Kidney epithelial cell (primary cell): ENCODE measurements at regions not wholly inside any gene's neighbourhood (a gene's known extent, or its start where the extent isn't known, plus 50 kb on each side); places are given as distances from the start of the nearest gene placed in this dataset.
A peak's percentile ranks its signal among the peaks of the same experiment; 100 is the strongest.
"Not testable (repeated sequence)": the region's sequence is repeated elsewhere in the genome, so short reads cannot be mapped to it uniquely, and the experiment has no call there.

Experiments used
- DNase-seq: peaks from one replicate; pipeline ENCODE4 v3.0.0-alpha.2; 2010; ENCODE audit warnings: low read depth
- H3K27me3 ChIP-seq: 2 replicates; pipeline ENCODE4 v1.6.0; 2011; ENCODE audit warnings: low read length; ENCODE audit not compliant: control insufficient read depth, insufficient read depth
- H3K36me3 ChIP-seq: 2 replicates; pipeline ENCODE4 v1.5.1; 2011; ENCODE audit warnings: low read length; ENCODE audit not compliant: control insufficient read depth, insufficient read depth
- H3K4me3 ChIP-seq: 2 replicates; pipeline ENCODE4 v1.5.1; 2011; ENCODE audit warnings: low read depth, mild to moderate bottlenecking, control low read depth, low read length
- TF ChIP-seq, protein P1 (sequence below): IDR thresholded peaks from 2 replicates; pipeline ENCODE4 v1.5.1; 2011; ENCODE audit warnings: mild to moderate bottlenecking, moderate library complexity, low read length, control low read depth, inconsistent platforms; ENCODE audit not compliant: insufficient read depth, poor library complexity, severe bottlenecking

GRCh38 chr4:23085249-23085568 is 392.5 kb downstream of the GBA3 start:
- no peak for DNase-seq
- H3K4me3 ChIP-seq = no peak overlapping the region
- TF ChIP-seq, protein P1, sequence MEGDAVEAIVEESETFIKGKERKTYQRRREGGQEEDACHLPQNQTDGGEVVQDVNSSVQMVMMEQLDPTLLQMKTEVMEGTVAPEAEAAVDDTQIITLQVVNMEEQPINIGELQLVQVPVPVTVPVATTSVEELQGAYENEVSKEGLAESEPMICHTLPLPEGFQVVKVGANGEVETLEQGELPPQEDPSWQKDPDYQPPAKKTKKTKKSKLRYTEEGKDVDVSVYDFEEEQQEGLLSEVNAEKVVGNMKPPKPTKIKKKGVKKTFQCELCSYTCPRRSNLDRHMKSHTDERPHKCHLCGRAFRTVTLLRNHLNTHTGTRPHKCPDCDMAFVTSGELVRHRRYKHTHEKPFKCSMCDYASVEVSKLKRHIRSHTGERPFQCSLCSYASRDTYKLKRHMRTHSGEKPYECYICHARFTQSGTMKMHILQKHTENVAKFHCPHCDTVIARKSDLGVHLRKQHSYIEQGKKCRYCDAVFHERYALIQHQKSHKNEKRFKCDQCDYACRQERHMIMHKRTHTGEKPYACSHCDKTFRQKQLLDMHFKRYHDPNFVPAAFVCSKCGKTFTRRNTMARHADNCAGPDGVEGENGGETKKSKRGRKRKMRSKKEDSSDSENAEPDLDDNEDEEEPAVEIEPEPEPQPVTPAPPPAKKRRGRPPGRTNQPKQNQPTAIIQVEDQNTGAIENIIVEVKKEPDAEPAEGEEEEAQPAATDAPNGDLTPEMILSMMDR = no peak
- no peaks in the 10 kb centered on the region for H3K27me3 ChIP-seq
- H3K36me3 ChIP-seq = no peaks in the 10 kb centered on the region

- TF ChIP-seq, protein P1 = no peak
- peak; percentile 77 for DNase-seq
- H3K27me3 ChIP-seq = no peaks in the 10 kb centered on the region
- no peak overlapping the region for H3K4me3 ChIP-seq
- H3K36me3 ChIP-seq = no peaks in the 10 kb centered on the region
Observed at GRCh38 chr4:23084559-23085248, 392.0 kb downstream of the GBA3 start.

GRCh38 chr4:23083391-23083790 is 390.7 kb downstream of the GBA3 start:
- H3K4me3 ChIP-seq = no peak overlapping the region
- H3K27me3 ChIP-seq = no peaks in the 10 kb centered on the region
- DNase-seq = no peak
- no peaks in the 10 kb centered on the region for H3K36me3 ChIP-seq
- TF ChIP-seq, protein P1 = no peak

GRCh38 chr4:23080171-23080570 is 387.4 kb downstream of the GBA3 start:
- DNase-seq, H3K36me3 ChIP-seq, H3K27me3 ChIP-seq, H3K4me3 ChIP-seq: not testable (repeated sequence)

DNA sequence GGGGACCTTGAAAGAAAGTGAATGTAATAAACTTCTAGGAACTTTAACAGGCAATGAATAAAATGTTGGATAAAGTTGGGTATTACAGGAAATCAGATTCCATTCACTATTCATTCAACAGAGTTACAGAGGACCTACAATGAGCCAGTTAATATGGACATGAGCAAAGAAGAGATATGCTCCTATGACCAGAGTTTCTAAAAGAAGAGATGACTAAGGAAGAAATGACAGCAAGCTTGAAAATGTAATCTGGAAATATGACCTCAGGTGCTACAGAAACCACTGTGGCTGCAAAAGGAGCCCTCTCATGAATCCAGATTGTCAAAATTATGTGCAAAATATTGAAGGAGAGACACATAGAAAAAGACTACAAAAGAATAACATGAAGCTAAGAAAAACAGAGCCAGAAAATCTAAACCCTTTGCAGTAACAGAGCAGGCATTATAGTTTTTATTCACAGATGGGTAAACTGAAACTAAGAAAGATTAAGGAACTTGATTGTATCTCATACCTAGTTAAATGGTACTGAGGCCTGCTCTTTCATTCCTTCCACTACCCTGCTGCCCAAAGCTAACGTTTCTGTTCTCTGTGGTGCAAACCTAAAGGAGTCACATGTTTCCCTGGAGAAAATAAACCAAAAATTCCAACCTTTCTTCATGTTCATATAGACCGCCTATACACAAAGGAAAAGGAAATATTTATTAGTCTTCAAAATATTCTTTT is 378.3 kb downstream of the GBA3 start:
- Histone ChIP-seq H3K36me3 (no peaks in the 10 kb centered on the region), H3K27me3 (no peaks in the 10 kb centered on the region), H3K4me3 (no peak overlapping the region)
- TF ChIP-seq, protein P1 = no peak
- no peak for DNase-seq

DNA sequence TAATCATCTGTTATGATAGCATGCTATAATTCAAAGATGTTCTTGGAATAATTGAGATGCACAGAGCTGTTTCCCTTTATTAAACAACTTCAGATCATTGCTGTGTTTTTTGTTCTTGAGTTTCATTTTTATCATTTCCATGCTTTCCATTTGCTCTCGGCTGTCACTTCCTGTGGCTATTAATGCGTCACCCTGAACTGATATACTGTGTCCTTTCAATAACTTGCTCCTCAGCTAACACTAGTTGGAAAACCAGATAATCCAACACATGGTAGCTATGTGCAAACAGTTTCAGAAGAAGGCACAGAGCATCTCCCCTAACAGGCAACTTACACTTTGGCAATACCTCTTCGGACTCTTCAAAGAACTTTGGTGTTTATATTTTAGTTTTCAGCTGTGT is 376.0 kb downstream of the GBA3 start:
- no peaks in the 10 kb centered on the region for H3K27me3 ChIP-seq
- H3K4me3 ChIP-seq = no peak overlapping the region
- DNase-seq = no peak
- no peaks in the 10 kb centered on the region for H3K36me3 ChIP-seq
- TF ChIP-seq, protein P1 = no peak
